IMR-90 (cell line): ENCODE measurements at regions not wholly inside any gene's neighbourhood (a gene's known extent, or its start where the extent isn't known, plus 50 kb on each side); places are given as distances from the start of the nearest gene placed in this dataset.

ENCODE experiments used
- SMC3 ChIP-seq: fragments of 150-350 bp; IDR thresholded peaks from 2 replicates; pipeline ENCODE4 v1.6.1; 2016; ENCODE audit warnings: low read depth, mild to moderate bottlenecking, antibody characterized with exemption, low read length, moderate library complexity
- TF ChIP-seq, protein P1 (sequence below): conservative IDR thresholded peaks from 2 replicates; pipeline ENCODE4 v1.5.1; 2012; ENCODE audit warnings: mild to moderate bottlenecking, low read depth, low read length, improper control_type of control experiment

GRCh38 chr4:60655356-60655755 lies 544.8 kb upstream of the ADGRL3 start:
- TF ChIP-seq, protein P1, sequence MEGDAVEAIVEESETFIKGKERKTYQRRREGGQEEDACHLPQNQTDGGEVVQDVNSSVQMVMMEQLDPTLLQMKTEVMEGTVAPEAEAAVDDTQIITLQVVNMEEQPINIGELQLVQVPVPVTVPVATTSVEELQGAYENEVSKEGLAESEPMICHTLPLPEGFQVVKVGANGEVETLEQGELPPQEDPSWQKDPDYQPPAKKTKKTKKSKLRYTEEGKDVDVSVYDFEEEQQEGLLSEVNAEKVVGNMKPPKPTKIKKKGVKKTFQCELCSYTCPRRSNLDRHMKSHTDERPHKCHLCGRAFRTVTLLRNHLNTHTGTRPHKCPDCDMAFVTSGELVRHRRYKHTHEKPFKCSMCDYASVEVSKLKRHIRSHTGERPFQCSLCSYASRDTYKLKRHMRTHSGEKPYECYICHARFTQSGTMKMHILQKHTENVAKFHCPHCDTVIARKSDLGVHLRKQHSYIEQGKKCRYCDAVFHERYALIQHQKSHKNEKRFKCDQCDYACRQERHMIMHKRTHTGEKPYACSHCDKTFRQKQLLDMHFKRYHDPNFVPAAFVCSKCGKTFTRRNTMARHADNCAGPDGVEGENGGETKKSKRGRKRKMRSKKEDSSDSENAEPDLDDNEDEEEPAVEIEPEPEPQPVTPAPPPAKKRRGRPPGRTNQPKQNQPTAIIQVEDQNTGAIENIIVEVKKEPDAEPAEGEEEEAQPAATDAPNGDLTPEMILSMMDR = no peak
- no peak for TF ChIP-seq SMC3
